Activated CD4-positive, CD25-positive, alpha-beta regulatory T cell (primary cell): ENCODE measurements at regions not wholly inside any gene's neighbourhood (a gene's known extent, or its start where the extent isn't known, plus 50 kb on each side); places are given as distances from the start of the nearest gene placed in this dataset.

ENCODE experiments used
- DNase-seq, 4 experiments: peaks; one replicate each; lab custom pipeline; 2025; lab: John Stamatoyannopoulos, UW

DNA sequence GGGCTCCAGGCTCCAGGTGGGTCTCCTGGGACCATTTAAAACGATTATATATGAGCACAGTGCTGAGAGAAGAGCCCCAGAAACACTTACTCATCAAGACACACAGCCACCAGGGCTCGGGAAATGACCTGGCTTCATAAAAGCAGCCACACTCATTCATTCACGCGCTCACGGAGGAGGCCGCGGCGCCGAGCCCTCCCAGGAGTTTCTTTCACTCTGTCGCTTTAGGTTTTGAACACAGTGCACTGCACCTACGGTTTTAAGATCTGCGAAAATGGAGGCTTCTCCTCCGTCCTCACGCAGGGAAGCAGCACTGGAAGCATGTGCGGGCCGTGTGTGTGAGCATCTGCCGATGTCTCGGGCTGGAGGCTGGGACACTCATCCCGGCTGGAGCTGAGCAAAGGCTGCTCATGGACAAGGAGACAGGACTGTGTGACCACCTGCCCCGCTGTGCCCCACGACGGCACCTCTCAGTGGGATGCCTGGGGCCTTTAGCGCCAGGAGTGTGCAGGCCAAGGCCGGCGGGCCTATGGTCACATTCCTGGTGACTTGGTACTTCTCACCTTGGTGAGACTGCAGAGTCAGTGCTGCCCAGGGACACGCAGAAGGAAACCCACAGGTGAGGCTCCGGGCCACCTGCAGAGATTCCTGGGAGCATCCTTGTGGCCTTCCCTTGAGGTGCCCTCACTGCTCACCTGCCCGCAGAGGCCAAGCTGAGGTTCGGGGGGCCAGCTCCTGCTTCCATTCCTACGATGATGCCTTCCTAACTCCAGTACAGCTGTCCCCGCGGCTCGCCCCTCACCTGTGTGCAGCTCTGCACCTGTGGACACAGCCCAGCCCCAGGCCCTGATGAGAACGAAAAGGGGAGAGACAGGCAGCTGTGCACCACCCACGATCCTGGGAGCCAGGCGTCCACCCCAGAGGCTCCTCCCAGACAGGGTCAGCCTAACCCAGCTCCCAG, 872.0 kb downstream of the BRD1 start:
- DNase-seq = no peak

DNA sequence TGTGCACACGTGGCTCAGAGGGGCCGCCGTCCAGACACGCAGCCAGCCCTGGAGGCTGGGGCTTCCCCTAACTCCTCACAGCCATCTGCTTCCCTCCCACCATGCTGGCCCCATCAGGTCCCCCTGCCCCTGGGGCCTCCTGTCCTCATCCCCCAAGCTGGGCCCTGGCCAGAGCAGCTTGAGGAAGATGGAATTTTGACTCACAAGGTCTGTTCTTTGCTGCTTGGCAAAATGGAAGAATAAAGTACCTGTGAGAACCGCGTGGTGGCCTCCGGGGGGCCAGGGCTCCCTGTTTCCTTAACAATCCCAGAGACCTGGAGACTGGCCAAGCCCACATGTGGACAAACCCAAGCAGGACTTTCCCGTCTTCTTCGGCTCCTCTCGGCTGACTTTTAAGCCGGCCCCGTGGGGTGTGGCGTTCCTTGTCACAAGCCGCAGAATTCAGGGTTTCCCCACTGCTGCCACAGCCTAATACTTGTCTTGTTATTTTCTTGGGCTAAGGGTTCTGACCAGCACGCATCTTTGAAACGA, 872.8 kb downstream of the BRD1 start:
- no peak for DNase-seq

GRCh38 chr22:48953830-48954229, 873.8 kb downstream of the BRD1 start:
- no peak for DNase-seq

- no peak for DNase-seq
Measured at GRCh38 chr22:48953103-48953720, 874.5 kb downstream of the BRD1 start.

- DNase-seq = no peak
Measured at GRCh38 chr22:48952256-48953102, 875.2 kb downstream of the BRD1 start.

DNA sequence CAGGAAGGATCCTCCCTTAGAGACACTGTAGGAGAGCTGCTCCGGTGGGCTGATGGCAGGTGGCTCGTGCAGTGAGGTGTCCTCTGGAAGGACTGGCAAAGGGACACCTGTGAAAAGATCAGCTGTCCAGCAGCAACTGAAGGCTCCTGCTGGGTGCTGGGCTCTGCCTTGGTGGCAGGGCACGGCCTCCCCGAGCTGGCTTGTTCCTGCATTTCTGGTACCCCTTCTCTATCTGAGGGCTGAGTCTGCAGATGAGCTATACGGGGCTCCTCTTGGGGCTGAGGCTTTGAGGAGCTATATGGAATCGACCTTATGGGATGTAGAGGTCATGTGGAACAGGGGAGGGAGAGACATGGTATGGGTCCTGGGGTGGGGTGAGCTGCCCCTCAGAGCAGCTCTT, 875.8 kb downstream of the BRD1 start:
- no peak for DNase-seq

- DNase-seq = no peak
Measured at GRCh38 chr22:48950151-48950915, 877.3 kb downstream of the BRD1 start.

DNA sequence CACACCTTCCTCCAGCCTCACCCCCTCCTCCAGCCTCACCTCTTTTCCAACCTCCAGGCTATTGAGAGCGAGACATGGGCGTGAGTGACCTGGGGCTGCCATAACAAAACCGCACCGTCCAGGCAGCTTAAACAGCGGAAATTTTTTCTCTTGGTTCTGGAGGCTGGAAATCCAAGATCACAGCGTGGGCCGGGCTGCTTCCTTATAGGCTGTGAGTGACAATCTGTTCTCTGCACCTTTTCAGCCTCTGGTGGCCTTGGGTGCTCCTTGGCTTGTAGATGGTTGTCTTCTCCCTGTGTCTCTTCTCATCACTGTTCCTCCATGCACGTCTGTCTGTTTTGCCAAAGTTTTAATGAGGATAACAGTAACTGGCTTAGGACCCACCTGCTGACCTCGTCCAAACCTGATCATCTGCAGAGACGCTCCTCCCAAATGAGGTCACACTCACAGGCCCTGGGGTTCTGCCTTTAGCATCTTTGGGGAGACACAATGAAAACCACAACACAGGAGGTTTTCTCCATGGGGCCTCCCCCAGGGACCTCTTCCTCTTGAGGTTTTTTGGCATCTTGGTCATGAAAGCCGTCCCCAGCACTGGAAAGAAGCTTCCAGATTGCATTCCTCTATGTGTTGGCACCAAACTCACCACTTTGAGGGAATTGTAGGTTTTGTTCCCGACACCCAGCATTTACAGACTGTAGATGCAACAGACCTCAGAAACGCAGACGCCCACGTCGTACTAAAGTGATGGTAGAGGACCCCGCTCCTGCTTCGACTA, 878.1 kb downstream of the BRD1 start:
- DNase-seq = no peak

DNA sequence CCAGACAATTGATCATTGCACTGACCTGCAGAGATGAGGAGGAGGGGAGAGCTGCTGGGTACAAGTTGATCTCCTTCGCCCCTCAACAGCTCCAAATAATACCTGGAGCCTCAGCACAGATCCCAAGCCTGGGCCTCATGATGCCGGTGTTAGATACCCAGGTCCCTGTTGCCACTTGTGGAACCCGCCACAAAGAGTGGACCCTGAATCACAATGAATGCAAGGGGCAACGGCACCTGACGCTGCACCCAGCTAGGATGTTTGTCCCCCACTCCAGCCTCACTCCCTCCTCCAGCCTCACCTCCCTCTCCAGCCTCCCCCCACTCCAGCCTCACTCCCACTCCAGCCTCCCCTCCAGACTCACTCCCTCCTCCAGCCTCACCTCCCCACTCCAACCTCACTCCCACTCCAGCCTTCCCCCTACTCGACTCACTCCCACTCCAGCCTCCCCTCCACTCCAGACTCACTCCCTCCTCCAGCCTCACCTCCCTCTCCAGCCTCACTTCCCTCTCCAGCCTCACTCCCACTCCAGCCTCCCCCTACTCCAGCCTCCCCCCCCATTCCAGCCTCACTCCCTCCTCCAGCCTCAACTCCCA, 879.0 kb downstream of the BRD1 start:
- DNase-seq = no peak

DNA sequence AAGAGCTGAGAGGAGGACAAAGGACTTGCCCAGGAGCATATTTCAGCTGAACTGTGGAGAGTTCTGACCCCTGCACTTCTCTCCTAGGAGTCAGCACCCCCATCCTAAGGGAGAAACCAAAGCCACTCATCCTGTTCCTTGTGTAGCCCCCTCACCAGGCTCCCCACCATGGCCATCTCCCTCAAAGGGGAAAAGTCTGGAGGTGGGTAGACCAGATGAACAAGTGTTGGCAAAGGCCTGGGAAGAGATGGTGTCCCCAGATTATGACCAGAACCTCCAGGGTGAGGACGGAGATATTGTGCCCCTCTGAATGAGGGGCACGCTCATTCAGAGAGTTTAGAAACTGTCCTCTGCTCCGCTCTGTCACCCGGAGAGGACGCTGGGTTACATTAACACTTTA, 880.0 kb downstream of the BRD1 start:
- DNase-seq = no peak

GRCh38 chr22:48945621-48946458, 881.8 kb downstream of the BRD1 start:
- no peak for DNase-seq

DNA sequence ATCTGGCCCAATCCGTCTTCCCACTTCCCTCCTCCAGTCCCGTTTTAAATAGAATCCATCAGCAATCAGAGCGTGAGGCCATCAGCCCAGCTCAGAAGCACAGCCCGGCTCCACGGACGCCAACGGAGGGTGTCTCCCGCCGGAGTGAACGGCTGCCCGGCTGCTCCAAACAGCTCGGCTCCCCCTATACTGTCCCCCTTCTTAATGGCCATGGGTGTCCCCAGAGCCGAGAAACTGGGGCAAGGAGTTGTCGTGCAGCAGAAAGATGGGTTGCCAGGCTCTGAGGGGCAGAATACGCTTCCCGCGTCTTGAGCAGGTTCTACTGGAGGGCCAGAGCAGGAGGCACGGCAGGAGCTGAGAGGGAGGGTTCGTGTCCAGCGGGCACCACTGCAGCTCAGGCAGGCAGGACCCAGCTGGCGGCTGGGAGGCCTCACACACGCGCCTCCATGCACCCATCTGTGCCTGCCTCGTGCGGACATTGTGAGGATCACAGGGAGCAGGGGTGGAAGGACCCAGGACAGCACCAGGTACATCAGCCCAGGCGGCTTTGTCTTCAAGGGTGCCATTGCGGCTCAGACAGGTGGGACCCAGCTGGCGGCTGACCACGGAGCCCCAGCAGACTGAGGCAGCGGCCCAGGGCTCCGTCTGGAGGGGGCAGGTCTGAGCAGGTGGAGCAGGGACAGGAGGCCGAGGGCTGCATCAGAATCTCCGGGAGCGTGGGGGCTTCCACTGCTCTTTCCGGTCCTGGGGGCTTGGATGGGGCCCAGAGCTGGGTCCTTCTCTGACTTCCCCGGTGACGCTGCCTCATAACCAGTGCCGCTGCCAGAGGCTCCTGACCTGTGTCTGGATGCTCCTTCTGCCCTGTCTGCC, 882.7 kb downstream of the BRD1 start:
- no peak for DNase-seq

GRCh38 chr22:48944433-48944750, 883.3 kb downstream of the BRD1 start:
- DNase-seq = no peak

GRCh38 chr22:48943567-48944432, 883.9 kb downstream of the BRD1 start:
- no peak for DNase-seq

DNA sequence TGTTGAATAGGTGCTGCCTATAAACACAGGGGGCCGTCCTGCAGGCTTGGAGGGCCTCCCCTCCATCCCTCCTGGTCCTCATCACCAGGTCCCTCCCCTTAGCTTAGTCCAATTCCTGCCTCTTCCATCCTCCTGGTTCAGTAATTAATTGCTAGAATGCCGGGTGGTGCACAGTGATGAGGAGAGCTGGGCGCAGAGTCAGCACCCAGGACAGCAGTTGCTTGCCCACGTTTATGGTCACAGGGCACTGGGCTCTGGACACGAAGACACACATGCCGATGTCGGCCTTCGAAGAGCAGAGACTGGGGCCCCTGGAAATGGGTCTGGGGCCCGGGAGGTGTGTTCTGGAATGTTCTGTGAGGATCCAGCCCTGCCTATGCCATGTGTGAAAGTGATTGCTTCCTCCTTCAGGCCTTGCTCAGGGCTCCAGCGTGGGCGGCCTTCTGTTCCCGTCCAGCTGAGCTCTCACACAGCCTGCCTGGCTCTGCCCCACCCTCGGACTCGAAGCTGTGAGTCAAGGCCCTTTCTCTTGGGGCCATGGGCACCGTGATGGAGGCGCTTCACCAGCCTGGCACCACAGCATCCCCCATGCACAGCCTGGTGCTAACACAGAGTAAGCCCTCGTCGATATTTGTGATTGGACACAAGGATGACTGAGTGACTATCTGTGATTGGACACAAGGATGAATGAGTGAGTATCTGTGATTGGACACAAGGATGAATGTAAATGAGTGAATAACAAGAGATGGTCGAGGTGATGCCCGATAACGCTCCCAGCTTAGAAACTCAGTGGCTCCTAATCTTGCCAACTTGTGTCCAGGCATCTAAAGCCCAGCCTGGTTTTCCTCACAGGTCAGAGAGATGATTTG, 884.7 kb downstream of the BRD1 start:
- no peak for DNase-seq

DNA sequence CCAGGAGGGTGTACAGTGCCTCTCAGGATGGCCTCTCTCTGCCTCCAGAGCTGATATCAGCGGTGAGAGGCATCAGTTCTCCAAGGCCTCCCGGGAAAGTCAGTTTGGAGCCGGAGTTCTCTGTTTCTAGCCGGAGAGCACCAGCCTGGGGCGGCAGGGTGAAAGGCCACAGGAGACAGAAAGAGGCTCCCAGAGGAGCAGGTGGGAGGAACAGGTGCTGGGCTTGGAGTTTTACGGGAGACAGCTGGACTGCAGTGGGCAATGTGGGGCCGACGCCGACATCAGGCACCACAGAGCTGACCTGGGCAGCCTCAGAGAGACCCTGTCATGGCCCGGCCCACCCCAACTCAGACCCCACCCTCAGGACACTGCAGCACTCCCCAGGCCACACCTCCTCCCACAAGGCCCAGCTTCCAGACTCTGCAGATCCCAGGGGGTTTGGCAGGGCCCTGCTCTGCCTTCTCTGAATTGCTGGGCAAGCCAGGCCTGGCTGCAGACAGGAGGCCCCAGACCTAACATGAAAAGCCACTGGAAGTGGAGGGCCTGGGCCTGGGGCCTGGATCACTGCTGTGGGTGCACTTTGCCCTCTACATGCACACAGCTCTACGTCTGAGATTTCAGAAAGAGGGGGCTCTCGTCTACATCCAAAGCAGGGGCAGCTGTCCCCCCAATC, 885.6 kb downstream of the BRD1 start:
- DNase-seq = no peak
